Fibroblast of the aortic adventitia (primary cell): ENCODE measurements at regions not wholly inside any gene's neighbourhood (a gene's known extent, or its start where the extent isn't known, plus 50 kb on each side); places are given as distances from the start of the nearest gene placed in this dataset.

Experiments used
- DNase-seq: peaks from one replicate; pipeline ENCODE4 v3.0.0-alpha.2; 2010; ENCODE audit warnings: low read depth
- H3K4me3 ChIP-seq: 2 replicates; pipeline ENCODE4 v1.5.1; 2011; ENCODE audit warnings: low read depth, mild to moderate bottlenecking, control low read depth, low read length, moderate library complexity
- CTCF ChIP-seq: IDR thresholded peaks from 2 replicates; pipeline ENCODE4 v1.5.1; 2011; ENCODE audit warnings: mild to moderate bottlenecking, low read length, control low read depth, inconsistent platforms; ENCODE audit not compliant: insufficient read depth

DNA sequence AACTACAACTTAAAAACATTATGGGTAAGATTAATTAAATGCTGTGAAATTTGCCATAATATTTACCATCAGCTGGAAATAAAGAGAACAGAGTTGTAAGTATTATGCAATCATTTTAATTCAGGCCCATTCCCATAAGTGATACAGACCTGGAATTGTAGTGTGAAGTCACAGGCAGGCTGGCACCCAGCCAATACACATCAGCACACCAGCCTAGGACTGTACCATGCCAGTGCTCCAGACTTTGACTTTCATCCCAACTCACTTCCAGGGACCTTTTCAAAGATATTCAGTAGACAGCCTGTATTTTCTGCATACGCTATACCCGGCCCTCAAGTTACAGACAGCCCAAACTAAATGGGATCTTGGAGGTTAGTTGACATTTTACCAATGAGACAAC lies 143.3 kb downstream of the TES start:
- no peak for TF ChIP-seq CTCF
- no peak overlapping the region for H3K4me3 ChIP-seq
- DNase-seq, result peak; percentile 38

DNA sequence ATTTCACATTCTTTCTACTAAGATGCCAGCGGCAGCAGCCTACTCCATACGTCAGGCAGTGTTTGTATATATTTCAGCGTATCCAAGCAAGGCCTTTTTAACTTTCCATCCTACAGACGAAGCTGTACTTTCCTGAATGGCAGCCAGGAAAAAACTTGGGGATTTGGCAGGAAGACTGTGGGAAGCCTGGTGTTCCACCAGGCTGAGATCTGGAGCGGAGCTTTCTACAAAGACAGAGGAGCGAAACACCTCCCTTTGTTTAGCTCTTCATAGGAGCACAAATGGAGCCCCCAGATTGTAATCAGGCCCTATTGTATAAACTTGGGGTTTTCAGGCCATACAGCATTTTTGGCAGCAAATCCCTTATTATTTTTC lies 143.8 kb downstream of the TES start:
- H3K4me3 ChIP-seq, result no peak overlapping the region
- DNase-seq, result peak; percentile 94
- TF ChIP-seq CTCF, result peak; percentile 28

DNA sequence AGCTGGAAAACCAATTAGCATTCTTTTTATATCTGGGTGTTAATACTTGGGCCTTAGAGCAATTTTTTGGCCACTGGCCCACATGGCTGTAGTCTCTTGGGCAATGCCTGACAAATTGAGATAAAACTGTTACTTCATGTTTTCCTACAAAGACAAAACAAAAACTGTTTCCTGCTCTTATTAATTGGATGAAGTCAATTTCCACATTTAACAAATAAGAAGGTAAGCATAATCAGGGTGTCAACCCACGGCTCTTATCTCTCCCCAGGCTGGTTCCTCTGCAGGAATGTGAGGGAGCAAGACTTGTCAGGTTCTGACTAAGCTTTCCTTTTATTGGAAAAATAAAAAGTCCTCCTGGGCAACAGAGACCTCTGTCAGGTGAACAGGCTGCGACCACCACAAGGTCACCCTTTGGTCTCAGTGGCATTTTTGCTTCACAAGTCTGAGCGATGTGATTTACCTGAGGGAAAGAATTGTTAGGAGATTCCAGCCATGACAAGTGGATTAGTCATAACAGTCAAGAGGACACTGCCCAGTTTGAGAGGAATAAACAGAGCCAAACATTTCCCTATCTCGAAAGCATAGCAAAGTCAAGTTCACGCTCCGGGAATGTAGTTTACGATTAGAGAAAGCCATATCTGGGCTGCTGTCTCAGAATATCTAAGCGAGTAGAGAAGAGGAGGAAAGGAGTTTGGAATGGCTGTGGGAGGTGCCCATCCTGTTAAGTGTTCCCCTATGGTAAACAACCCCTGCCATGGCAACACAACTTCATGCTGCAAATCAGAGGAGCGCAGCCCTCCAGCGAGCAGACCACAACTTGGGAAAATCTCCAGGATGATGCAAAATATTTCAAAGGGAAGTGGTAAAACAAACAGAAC lies 144.4 kb downstream of the TES start:
- H3K4me3 ChIP-seq, result peak overlapping the region; percentile 14
- TF ChIP-seq CTCF, result no peak
- peak; percentile 98 for DNase-seq

GRCh38 chr7:116355424-116355765 lies 144.1 kb upstream of the CAV2 start:
- no peak for DNase-seq
- peak overlapping the region; percentile 26 for H3K4me3 ChIP-seq

DNA sequence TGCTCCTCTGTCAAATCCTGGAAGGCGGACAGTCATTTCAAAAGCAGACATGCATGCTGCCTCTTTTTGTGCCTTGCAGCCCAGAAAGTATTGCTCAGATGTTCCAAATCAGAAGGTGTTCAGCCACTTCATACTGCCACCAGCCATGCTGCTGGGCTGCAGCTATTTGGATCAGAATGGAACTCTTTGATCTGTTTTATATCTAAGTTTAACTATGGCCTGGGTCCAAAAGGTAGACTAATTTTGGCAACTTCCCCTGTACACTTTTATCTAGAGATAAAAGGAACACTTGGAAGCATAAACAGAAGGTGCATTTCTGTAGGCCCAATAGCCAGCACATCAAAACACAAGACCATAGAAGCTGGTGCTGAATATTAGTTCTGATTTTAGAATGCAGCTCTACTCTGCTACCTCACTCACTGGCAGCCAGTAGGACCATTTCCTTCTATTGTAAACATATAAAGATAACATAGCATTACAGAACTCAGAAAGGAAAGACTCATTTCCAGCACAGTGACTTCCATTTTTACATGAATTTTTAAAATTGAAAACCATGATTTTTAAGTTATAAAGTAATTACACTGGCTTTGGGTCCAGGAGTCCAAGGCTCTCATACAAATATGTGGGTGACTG lies 143.1 kb upstream of the CAV2 start:
- no peak overlapping the region for H3K4me3 ChIP-seq
- no peak for DNase-seq
- TF ChIP-seq CTCF, result no peak

More at GRCh38 chr7:116355424-116355765, 144.1 kb upstream of the CAV2 start:
- TF ChIP-seq CTCF, result no peak

DNA sequence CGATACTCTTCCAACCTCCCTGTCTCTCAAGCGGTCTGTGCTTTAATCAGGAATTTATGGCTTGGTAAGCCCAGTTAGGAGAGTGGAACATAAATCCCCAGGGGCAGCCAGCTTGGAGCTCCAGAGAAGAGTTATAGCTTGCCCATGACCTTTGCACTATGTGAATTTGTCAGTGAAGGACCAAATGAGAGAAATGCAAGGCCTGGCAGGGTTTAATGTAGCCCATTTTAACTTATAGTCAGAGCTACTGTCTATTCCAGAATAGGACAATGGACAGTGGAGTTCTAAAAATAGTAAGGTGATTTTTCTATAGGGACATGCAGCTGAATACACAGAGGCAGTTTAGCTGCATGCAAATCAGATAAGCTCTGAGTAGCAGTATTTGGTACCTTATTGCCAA lies 142.6 kb upstream of the CAV2 start:
- DNase-seq, result no peak
- TF ChIP-seq CTCF, result no peak
- H3K4me3 ChIP-seq, result no peak overlapping the region
